Activated CD8-positive, alpha-beta memory T cell treated with anti-CD3 and anti-CD28 coated beads, Interleukin-2, amount 50 U/mL, for 4 hours (primary cell): ENCODE measurements at regions not wholly inside any gene's neighbourhood (a gene's known extent, or its start where the extent isn't known, plus 50 kb on each side); places are given as distances from the start of the nearest gene placed in this dataset.
"Not testable (repeated sequence)": the region's sequence is repeated elsewhere in the genome, so short reads cannot be mapped to it uniquely, and the experiment has no call there.

ENCODE experiments used
- DNase-seq: peaks from one replicate; pipeline ENCODE4 v3.0.0-alpha.2; 2020

- no peak for DNase-seq
Observed at GRCh38 chr18:34942276-34942675, 98.9 kb upstream of the MAPRE2 start.

GRCh38 chr18:34942975-34943374, 98.2 kb upstream of the MAPRE2 start:
- DNase-seq, result no peak

DNA sequence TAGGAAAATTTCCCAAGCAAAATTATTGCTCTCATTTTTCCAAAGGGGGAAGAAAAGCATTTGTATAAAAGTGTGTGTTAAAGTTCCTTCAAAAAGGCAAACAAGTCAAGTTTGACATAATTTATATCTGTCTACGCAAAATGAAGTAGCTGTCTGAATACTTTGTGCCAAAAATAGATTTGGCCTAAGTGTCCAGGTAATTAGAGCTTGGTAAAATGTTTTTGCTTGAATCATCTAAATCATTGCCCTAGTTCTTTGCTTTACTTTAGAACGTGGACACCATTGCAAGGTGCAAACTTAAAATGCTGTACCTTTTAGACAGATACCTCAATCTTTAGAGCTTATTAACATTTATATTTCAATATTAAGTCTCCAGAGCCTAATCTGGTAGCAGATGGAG, 97.6 kb upstream of the MAPRE2 start:
- DNase-seq, result no peak

DNA sequence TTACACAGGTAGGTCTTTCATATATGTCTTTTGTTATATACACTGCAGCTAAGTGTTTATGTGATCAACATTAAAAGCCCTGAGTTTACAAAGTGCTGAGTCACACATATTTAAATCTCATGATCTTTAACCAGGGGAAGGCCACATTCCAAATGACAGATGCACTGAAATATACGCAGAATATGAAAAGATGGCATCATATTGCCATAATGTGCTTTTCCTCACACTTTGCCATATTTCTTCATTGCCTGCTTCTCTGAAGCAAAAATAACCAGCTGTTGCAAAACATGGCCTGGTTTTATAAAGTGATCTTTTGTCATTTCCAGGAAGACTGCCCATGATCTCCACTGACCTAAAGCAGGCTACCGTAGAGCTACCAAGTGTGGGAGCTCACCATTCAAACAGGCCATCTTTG, 93.5 kb upstream of the MAPRE2 start:
- DNase-seq, result no peak

- no peak for DNase-seq
Observed at GRCh38 chr18:34951625-34952379, 89.4 kb upstream of the MAPRE2 start.

DNA sequence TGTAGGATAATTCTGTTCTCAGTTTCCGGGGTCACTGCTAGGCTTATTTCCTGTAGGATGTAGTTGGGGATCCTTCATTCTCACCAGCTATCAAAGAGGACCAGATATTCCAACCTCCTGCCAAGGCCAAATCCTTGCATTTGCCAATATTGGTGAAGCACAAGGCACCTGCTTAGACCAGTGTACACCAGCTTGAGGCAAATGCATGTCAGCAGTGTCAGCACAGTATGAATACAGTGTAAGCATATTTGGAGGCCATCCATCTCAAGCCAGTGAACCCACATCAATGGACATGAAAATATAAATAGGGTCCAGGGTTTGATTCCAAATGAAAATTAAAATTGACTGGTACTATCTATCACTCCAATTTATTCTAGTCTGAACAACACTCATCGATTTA, 88.0 kb upstream of the MAPRE2 start:
- DNase-seq, result no peak

GRCh38 chr18:34955494-34955893, 85.7 kb upstream of the MAPRE2 start:
- DNase-seq, result not testable (repeated sequence)

DNA sequence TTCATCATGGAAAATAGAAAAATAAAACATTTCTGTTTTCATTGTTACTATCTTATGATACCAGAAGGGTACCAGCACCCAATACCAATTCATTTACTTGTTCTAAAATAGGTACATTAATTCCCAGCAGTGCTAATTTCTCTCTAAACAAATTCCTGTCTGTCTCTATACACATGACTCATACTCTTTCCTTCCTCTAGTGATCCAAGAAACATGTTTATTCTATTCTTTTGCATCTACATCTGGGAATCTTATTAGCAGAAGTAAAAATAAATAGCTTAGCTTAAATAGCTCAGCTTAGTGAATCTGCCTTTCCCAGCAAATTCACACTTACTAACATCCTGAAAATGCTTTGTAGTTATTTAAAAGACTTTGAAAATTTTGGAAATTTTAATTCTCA, 84.5 kb upstream of the MAPRE2 start:
- DNase-seq, result no peak

- no peak for DNase-seq
Observed at GRCh38 chr18:34957119-34957863, 83.9 kb upstream of the MAPRE2 start.

- no peak for DNase-seq
Observed at GRCh38 chr18:34957864-34958259, 83.4 kb upstream of the MAPRE2 start.

- DNase-seq, result no peak
Observed at GRCh38 chr18:34959211-34959829, 81.9 kb upstream of the MAPRE2 start.

GRCh38 chr18:34959989-34960388, 81.2 kb upstream of the MAPRE2 start:
- DNase-seq, result no peak

DNA sequence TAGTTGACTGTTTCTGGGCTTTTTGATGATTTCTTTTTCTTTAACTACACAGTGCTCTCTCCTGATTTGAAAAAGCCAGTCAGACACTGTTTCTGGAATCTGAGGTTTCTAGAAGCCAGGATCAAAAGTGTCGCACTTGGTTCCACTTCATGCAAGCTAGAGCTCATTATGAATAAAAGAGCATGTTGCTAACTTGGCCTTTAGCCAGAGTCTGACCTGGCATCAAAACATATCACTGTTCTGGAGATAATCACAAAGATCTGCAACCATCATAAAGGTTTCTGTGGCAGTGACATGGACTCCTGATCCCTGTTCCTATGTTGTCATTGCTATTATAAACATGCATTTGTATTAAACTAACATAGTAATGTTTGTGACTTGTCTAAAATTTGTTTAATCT, 76.1 kb upstream of the MAPRE2 start:
- DNase-seq, result no peak

DNA sequence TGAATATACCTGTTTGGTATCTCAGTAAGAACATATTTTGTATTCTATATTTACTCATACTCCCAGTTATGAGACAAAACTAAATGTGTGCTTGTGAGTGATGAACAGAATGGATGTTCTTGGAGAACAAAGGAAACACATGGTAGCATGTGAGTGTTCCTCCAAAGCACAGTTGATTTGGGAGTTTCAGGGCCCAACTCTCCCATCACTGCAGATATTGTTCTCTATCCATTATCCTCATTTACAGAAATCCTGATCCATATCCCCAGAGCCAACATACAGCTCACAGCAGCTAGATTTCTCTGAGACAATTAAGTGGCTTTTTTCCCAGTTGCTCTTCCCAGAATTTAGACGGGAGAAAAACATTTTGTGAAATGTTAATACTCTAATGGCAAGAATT, 75.6 kb upstream of the MAPRE2 start:
- DNase-seq, result no peak

GRCh38 chr18:34970106-34970505, 71.1 kb upstream of the MAPRE2 start:
- no peak for DNase-seq

- DNase-seq, result no peak
Observed at GRCh38 chr18:34971313-34971712, 69.9 kb upstream of the MAPRE2 start.

- no peak for DNase-seq
Observed at GRCh38 chr18:34972765-34973414, 68.3 kb upstream of the MAPRE2 start.

- DNase-seq, result no peak
Observed at GRCh38 chr18:34976123-34976522, 65.1 kb upstream of the MAPRE2 start.

- no peak for DNase-seq
Observed at GRCh38 chr18:34976534-34976898, 64.7 kb upstream of the MAPRE2 start.

- peak; percentile 88 for DNase-seq
Observed at GRCh38 chr18:34976899-34977837, 64.0 kb upstream of the MAPRE2 start.

DNA sequence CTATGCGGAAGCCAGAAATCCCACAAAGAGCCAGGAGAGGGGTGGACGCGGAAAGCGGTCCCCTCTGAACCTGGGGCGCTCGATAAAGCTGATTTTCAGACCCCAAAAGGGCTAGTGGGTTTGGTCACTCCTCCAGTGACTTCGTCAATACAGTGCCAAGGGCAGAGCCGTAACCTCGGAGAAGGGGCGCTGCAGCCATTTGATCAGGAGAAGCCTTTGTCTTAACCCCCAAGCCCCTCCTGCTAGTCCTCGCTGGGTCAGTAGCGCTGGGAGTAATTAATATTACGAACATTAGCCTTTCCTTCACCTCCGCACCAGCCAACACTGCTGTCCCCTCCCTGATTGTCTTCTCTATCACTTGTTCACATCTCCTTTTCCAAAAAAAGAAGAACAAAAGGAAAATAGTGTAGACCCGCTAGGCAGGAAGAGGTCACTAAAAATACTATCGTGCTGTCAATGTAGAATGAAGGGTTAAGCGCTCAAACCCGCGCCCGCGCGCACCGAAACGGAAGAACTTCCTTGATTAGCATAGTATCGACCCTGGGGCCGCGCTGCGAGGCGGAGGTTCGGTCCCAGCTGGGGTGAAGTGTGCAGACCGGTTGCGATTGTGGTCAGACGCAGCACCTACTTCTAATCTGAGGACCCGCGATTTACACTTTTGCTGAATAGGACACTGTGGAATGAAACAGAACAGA, 63.2 kb upstream of the MAPRE2 start:
- peak; percentile 49 for DNase-seq

DNA sequence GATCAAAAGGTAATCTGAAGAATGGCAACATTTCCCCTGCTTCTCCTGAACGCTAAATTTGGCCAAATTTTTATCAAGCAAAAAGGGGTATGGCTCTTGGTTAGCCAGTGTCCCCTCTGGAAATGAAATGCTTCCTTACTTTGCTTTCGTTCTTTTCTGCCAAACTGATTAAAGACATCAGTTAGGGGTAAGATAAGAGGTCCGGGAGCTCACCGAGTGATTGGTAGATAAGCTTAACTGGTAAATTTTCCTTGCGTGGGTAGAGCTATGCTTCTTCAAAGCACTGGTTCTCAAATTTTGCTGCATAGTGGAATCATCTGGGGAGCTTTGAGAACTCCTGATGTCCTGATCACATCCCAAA, 62.7 kb upstream of the MAPRE2 start:
- DNase-seq, result no peak
